DND-41 (cell line): ENCODE measurements at regions not wholly inside any gene's neighbourhood (a gene's known extent, or its start where the extent isn't known, plus 50 kb on each side); places are given as distances from the start of the nearest gene placed in this dataset.

Experiments
- EZH2 ChIP-seq: IDR thresholded peaks from 3 replicates; pipeline ENCODE4 v1.6.1; 2012; ENCODE audit warnings: borderline replicate concordance, low read depth, mild to moderate bottlenecking, moderate library complexity, low read length, inconsistent platforms; ENCODE audit not compliant: severe bottlenecking
- TF ChIP-seq, protein P1 (sequence below): IDR thresholded peaks from 2 replicates; pipeline ENCODE4 v1.5.1; 2012; ENCODE audit warnings: borderline replicate concordance, low read length, moderate library complexity, mild to moderate bottlenecking; ENCODE audit not compliant: poor library complexity, severe bottlenecking; ENCODE audit errors: extremely low read depth

DNA sequence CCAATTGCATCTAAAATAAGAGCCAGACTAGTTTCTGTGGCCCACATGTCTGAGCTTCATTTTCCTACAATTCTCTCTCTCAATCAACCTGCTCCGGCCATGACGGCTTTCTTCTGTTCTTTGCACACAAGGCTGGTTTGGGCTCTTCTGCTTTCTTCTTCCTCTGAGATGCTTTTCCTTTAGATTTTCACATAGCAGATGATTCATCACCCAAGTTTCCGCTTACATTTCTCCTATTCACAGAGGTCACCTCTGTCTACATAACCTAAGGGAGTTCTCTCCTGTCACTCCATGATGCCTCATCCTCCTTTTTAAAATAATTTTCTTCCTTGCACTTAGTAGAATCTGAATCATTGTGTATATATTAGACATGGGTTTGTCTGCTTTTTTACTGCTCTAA is 334.6 kb upstream of the TUSC1 start:
- TF ChIP-seq, protein P1, sequence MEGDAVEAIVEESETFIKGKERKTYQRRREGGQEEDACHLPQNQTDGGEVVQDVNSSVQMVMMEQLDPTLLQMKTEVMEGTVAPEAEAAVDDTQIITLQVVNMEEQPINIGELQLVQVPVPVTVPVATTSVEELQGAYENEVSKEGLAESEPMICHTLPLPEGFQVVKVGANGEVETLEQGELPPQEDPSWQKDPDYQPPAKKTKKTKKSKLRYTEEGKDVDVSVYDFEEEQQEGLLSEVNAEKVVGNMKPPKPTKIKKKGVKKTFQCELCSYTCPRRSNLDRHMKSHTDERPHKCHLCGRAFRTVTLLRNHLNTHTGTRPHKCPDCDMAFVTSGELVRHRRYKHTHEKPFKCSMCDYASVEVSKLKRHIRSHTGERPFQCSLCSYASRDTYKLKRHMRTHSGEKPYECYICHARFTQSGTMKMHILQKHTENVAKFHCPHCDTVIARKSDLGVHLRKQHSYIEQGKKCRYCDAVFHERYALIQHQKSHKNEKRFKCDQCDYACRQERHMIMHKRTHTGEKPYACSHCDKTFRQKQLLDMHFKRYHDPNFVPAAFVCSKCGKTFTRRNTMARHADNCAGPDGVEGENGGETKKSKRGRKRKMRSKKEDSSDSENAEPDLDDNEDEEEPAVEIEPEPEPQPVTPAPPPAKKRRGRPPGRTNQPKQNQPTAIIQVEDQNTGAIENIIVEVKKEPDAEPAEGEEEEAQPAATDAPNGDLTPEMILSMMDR, result no peak
- TF ChIP-seq EZH2, result no peak
